ENCODE measurements at regions not wholly inside any gene's neighbourhood (a gene's known extent, or its start where the extent isn't known, plus 50 kb on each side); places are given as distances from the start of the nearest gene placed in this dataset.

- DNase-seq (ENCODE audit: low spot score), result no peak
- no peak for TF ChIP-seq CTCF (IDR thresholded peaks at IDR 0.05; ENCODE audit: extremely low read depth, missing control alignments)
Observed at GRCh38 chr22:48237466-48238283, 1475.2 kb downstream of the TBC1D22A start.

DNA sequence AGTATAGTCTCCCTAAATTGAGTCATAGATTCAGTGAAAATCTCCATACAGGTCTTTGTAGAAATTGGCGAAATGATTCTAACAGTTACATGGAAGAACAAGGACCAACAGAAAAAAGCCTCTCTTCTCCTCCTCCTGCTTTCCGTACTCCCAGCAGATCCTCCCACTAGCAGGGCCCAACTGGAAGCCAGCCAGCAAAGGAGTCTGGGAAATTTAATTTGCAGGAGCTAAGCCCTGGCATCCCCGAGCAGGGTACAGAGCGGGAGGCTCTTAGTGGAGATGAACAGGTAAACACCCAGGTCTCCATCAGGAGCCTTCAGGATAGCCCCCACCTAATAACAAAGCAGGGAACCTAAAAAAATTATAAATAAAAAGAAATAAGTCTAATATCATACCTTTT is 1473.8 kb downstream of the TBC1D22A start:
- TF ChIP-seq CTCF (IDR thresholded peaks at IDR 0.05; ENCODE audit: extremely low read depth, missing control alignments), result no peak
- DNase-seq (ENCODE audit: low spot score), result no peak

- no peak for TF ChIP-seq CTCF (IDR thresholded peaks at IDR 0.05; ENCODE audit: extremely low read depth, missing control alignments)
- DNase-seq (ENCODE audit: low spot score), result no peak
Observed at GRCh38 chr22:48235744-48236143, 1473.3 kb downstream of the TBC1D22A start.

DNA sequence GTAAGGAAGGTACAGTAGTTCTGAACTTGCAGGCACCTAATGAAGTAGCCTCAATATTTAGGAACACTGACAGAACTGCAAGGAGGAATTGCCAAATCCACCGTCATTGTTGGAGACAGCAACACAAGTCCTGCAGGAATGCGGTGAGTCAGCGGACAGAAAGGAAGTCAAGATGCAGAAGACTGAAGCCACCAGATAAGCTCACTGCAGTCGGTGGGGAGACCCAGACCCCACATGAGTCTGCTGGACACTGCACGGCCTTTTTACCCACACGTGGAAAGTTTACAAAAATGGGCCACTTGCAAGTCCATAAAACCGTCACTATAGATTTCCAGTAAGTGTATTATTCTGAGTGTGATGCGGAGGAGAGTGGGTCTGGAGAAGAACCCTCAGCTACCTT is 1471.6 kb downstream of the TBC1D22A start:
- TF ChIP-seq CTCF (IDR thresholded peaks at IDR 0.05; ENCODE audit: extremely low read depth, missing control alignments), result no peak
- no peak for DNase-seq (ENCODE audit: low spot score)

DNA sequence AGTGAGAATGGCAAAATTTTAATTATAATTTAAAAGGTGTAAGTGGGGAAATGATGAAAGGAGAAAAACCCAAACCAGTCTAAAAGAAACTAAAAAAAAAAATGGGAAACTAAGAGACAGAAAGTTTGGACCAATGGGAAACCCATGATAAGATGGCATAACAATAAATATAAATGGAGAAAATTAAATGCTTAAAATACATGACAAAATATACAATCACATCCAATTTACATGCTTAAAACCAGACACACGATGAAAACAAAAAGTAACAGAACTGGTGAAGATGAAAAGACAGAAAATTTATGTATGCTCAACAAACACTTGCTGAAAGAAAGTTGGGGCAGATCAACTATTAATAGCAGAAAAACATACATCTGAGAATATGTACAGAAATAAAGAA is 1471.1 kb downstream of the TBC1D22A start:
- DNase-seq (ENCODE audit: low spot score), result no peak
- TF ChIP-seq CTCF (IDR thresholded peaks at IDR 0.05; ENCODE audit: extremely low read depth, missing control alignments), result no peak

GRCh38 chr22:48228468-48228867 is 1466.0 kb downstream of the TBC1D22A start:
- no peak for TF ChIP-seq CTCF (IDR thresholded peaks at IDR 0.05; ENCODE audit: extremely low read depth, missing control alignments)

GRCh38 chr22:48227341-48228018 is 1465.0 kb downstream of the TBC1D22A start:
- no peak for DNase-seq (ENCODE audit: low spot score)
- no peak for TF ChIP-seq CTCF (IDR thresholded peaks at IDR 0.05; ENCODE audit: extremely low read depth, missing control alignments)

More at GRCh38 chr22:48228468-48228867, 1466.0 kb downstream of the TBC1D22A start:
- DNase-seq (ENCODE audit: low spot score), result no peak

Measured in GM20000 (cell line).